ENCODE measurements at regions not wholly inside any gene's neighbourhood (a gene's known extent, or its start where the extent isn't known, plus 50 kb on each side); places are given as distances from the start of the nearest gene placed in this dataset.

- DNase-seq, result no peak
- no peak for TF ChIP-seq CTCF (IDR thresholded peaks at IDR 0.05)
- Mint-ChIP-seq H3K27me3 (ENCODE audit: low read depth, poor library complexity) (peaks cover 3% of the 10 kb centered on the region), H3K36me3 (ENCODE audit: low read depth) (no peaks in the 10 kb centered on the region), H3K27ac (no peak overlapping the region), H3K9me3 (no peaks in the 10 kb centered on the region), H3K4me1 (peaks cover 5% of the 10 kb centered on the region), H3K4me3 (no peak overlapping the region)
Observed at GRCh38 chr6:121510568-121511177, 75.2 kb downstream of the GJA1 start.

GRCh38 chr6:121515630-121516265, 80.3 kb downstream of the GJA1 start:
- Mint-ChIP-seq H3K27ac (no peak overlapping the region), H3K27me3 (ENCODE audit: low read depth, poor library complexity) (peaks cover 3% of the 10 kb centered on the region), H3K9me3 (no peaks in the 10 kb centered on the region), H3K4me3 (no peak overlapping the region), H3K36me3 (ENCODE audit: low read depth) (no peaks in the 10 kb centered on the region), H3K4me1 (peaks cover 7% of the 10 kb centered on the region)
- no peak for DNase-seq
- no peak for TF ChIP-seq CTCF (IDR thresholded peaks at IDR 0.05)

GRCh38 chr6:121516331-121516730, 80.9 kb downstream of the GJA1 start:
- no peak for DNase-seq
- Mint-ChIP-seq H3K27ac (no peak overlapping the region), H3K4me3 (no peak overlapping the region), H3K9me3 (no peaks in the 10 kb centered on the region), H3K27me3 (ENCODE audit: low read depth, poor library complexity) (peaks cover 3% of the 10 kb centered on the region), H3K36me3 (ENCODE audit: low read depth) (no peaks in the 10 kb centered on the region), H3K4me1 (peaks cover 10% of the 10 kb centered on the region)
- no peak for TF ChIP-seq CTCF (IDR thresholded peaks at IDR 0.05)

- Mint-ChIP-seq H3K9me3 (no peaks in the 10 kb centered on the region), H3K4me1 (peaks cover 24% of the 10 kb centered on the region), H3K27me3 (ENCODE audit: low read depth, poor library complexity) (no peaks in the 10 kb centered on the region), H3K4me3 (no peak overlapping the region), H3K36me3 (ENCODE audit: low read depth) (no peaks in the 10 kb centered on the region), H3K27ac (peak overlapping the region; percentile 8)
- TF ChIP-seq CTCF (IDR thresholded peaks at IDR 0.05), result no peak
- no peak for DNase-seq
Observed at GRCh38 chr6:121520337-121521163, 85.1 kb downstream of the GJA1 start.

GRCh38 chr6:121521164-121521555, 85.7 kb downstream of the GJA1 start:
- DNase-seq, result no peak
- H3K27ac Mint-ChIP-seq, result peak overlapping the region; percentile 8
- no peaks in the 10 kb centered on the region for H3K27me3 Mint-ChIP-seq (ENCODE audit: low read depth, poor library complexity)
- H3K4me1 Mint-ChIP-seq, result peaks cover 24% of the 10 kb centered on the region
- no peaks in the 10 kb centered on the region for H3K9me3 Mint-ChIP-seq
- H3K4me3 Mint-ChIP-seq, result no peak overlapping the region
- no peak for TF ChIP-seq CTCF (IDR thresholded peaks at IDR 0.05)
- H3K36me3 Mint-ChIP-seq (ENCODE audit: low read depth), result no peaks in the 10 kb centered on the region

Data from nephron progenitor cell (in vitro differentiated cells).